22Rv1 (cell line): ENCODE measurements at regions not wholly inside any gene's neighbourhood (a gene's known extent, or its start where the extent isn't known, plus 50 kb on each side); places are given as distances from the start of the nearest gene placed in this dataset.
"Not testable (repeated sequence)": the region's sequence is repeated elsewhere in the genome, so short reads cannot be mapped to it uniquely, and the experiment has no call there.

ENCODE experiments used
- H3K27ac ChIP-seq: fragments of 450-650 bp; 2 replicates; pipeline ENCODE4 v1.5.1; 2017
- ZFX ChIP-seq: fragments of 450-650 bp; IDR thresholded peaks from 2 replicates; pipeline ENCODE4 v1.6.1; 2017; ENCODE audit warnings: antibody characterized with exemption, borderline replicate concordance
- TF ChIP-seq, protein P1 (sequence below): fragments of 450-650 bp; IDR thresholded peaks from 2 replicates; pipeline ENCODE4 v1.5.1; 2017; ENCODE audit warnings: mild to moderate bottlenecking

DNA sequence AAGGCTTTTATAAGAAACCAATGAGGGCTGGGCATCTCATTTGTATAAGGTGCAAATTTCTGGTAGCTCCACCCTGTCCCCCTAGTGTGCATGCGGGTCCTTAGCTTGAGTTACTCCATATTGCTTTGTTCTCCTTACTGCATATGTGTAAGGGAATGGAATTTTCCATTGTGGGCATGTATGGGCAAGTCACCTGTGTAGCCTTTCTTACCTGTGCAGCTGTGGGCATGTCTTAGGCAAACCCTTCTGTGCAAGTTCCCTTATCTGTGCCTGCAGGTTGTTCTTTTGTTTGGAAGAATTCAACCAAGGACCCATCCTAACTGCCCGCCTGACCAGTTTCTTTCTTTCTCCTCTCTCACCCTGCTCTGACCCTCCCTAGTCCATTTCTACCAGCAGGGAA is 122.8 kb upstream of the HS3ST4 start:
- H3K27ac ChIP-seq: no peak overlapping the region

DNA sequence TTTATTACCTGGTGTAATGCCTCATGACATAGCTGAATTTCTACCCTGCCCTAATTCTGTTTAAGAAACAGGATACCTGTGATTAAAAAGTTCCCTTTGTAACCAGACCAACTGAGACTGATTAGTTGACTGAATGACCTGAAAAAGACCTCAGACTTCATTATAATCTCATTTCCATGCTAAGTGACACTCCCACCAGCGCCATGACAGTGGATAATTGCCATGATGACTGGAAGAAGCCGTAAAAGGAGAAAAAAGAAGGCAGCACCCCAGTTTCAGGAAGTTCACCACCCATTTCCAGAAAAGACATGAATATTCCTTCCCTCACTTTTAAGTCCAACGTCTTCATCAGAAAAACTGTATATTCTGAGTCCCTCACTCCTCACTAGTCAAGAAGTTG is 125.6 kb upstream of the HS3ST4 start:
- no peak for TF ChIP-seq ZFX
- TF ChIP-seq, protein P1, sequence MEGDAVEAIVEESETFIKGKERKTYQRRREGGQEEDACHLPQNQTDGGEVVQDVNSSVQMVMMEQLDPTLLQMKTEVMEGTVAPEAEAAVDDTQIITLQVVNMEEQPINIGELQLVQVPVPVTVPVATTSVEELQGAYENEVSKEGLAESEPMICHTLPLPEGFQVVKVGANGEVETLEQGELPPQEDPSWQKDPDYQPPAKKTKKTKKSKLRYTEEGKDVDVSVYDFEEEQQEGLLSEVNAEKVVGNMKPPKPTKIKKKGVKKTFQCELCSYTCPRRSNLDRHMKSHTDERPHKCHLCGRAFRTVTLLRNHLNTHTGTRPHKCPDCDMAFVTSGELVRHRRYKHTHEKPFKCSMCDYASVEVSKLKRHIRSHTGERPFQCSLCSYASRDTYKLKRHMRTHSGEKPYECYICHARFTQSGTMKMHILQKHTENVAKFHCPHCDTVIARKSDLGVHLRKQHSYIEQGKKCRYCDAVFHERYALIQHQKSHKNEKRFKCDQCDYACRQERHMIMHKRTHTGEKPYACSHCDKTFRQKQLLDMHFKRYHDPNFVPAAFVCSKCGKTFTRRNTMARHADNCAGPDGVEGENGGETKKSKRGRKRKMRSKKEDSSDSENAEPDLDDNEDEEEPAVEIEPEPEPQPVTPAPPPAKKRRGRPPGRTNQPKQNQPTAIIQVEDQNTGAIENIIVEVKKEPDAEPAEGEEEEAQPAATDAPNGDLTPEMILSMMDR: no peak
- H3K27ac ChIP-seq: no peak overlapping the region

More for the DNA sequence above, 122.8 kb upstream of the HS3ST4 start:
- TF ChIP-seq ZFX: no peak
- TF ChIP-seq, protein P1: no peak

DNA sequence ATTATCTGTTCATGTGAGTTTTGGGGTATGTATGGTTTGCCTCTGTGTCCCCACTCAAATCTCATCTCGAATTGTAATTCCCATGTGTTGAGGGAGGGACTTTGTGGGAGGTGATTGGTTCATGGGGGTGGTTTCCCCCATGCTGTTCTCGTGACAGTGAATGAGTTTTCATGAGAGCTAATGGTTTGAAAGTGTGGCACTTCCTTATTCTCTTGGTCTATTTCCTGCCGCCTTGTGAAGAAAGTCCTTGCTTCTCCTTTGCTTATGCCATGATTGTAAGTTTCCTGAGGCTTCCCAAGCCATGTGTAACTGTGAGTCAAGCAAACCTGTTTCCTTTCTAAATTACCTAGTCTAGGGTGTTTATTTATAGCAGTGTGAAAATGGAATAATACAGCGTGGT is 128.1 kb upstream of the HS3ST4 start:
- no peak for TF ChIP-seq ZFX
- TF ChIP-seq, protein P1: no peak
- no peak overlapping the region for H3K27ac ChIP-seq

DNA sequence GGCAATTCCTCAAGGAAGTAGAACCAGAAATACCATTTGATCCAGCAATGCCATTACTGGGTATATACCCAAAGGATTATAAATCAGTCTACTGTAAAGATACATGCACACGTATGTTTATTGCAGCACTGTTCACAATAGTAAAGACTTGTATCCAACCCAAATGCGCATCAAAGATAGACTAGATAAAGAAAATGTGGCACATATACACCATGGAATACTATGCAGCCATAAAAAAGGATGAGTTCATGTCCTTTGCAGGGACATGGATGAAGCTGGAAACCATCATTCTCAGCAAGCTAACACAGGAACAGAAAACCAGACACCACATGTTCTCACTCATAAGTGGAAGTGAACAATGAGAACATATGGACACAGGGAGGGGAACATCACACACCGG is 130.0 kb upstream of the HS3ST4 start:
- H3K27ac ChIP-seq: not testable (repeated sequence)

DNA sequence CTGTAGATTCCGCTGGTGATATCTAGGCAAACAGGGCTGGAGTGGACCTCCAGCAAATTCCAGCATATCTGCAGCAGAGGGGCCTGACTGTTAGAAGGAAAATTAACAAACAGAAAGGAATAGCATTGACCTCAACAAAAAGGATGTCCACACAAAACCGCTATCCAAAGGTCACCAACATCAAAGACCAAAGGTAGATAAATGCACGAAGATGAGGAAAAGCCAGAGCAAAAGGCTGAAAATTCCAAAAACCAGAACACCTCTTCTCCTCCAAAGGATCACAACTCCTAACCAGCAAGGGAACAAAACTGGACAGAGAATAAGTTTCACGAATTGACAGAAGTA is 134.8 kb upstream of the HS3ST4 start:
- not testable (repeated sequence) for H3K27ac ChIP-seq

DNA sequence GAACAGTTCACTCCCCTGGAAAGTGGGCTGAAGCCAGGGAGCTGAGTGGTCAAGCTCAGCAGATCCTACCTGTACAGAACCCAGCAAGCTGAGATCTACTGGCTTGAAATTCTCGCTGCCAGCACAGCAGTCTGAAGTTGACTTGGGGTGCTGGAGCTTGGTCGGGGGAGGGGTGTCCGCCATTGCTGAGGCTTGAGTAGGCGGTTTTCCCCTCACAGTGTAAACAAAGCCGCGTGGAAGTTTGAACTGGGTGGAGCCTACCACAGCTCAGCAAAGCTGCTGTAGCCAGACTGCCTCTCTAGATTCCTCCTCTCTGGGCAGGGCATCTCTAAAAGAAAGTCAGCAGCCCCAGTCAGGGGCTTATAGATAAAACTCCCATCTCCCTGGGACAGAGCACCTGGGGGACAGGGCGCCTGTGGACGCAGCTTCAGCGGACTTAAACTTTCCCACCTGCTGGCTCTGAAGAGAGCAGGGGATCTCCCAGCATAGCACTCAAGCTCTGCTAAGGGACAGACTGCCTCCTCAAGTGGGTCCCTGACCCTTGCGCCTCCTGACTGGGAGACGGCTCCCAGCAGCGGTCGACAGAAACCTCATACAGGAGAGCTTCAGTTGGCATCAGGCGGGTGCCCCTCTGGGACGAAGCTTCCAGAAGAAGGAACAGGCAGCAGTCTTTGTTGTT is 135.3 kb upstream of the HS3ST4 start:
- not testable (repeated sequence) for H3K27ac ChIP-seq

DNA sequence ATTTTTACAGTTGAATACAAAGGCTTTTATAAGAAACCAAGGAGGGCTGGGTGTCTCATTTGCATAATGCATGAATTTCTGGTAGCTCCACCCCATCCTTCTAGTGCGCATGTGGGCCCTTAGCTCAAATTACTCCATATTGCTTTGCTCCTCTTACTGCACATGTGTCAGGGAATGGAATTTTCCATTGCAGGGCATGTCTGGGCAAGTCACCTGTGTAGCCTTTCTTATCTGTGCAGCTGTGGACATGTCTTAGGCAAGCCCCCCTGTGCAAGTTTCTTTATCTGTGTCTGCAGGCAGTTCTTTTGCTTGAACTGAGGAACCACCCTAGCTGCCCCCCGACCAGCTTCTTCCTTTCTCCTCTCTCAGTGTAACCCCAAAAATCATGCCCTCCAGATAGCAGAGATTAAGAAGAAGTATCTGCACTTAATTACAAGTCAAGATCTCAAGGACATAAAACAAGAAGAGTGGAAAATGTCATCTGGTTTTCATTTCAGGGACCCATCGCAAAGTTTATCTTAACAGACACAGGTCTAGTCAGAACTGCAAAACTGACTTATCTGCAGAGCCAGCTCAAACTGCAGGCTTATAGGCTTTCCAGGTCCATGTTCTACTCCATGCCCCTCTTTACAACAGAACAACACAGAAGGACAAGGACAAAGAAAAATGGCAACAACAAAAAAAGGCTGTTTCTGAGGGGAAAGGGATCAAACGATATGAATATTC is 137.9 kb upstream of the HS3ST4 start:
- no peak for TF ChIP-seq ZFX
- TF ChIP-seq, protein P1: no peak
- H3K27ac ChIP-seq: no peak overlapping the region

DNA sequence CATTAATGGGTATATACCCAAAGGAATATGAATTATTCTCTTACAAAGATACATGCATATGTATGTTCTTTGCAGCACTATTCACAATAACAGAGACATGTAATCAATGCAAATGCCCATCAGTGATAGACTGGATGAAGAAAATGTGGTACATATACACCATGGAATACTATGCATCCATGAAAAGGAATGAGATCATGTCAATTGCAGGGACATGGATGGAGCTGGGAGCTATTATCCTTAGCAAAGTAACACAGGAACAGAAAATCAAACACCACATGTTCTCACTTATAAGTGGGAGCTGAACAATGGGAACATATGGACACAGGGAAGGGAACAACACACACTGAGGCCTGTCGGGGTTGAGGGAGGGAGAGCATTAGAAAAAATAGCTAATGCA is 141.1 kb upstream of the HS3ST4 start:
- no peak for TF ChIP-seq ZFX
- TF ChIP-seq, protein P1: no peak
- H3K27ac ChIP-seq: no peak overlapping the region

DNA sequence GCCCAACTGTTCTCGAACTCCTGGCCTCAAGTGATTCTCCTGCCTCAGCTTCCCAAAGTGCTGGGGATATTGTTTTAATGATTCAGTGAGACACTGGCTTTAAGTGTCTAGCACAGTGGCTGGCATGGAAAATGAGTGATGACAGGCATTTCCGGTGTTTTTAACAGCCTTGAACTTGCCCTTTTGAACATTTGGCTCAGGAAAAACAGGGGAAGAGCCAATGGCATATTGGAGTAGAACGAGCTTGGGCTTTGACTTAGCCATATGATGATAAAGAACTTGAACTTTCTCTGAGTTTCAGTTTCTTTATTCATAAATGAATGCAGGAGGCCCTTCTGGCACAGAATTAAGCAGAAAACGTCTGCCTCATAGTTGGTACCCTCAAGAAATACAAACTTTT is 145.0 kb upstream of the HS3ST4 start:
- no peak for TF ChIP-seq ZFX
- TF ChIP-seq, protein P1: no peak

More for the DNA sequence above, 145.0 kb upstream of the HS3ST4 start:
- H3K27ac ChIP-seq: no peak overlapping the region
